HG02610 (cell line): ENCODE measurements at regions not wholly inside any gene's neighbourhood (a gene's known extent, or its start where the extent isn't known, plus 50 kb on each side); places are given as distances from the start of the nearest gene placed in this dataset.

Experiments
- ATAC-seq: cut with Tn5 transposase; IDR thresholded peaks from one replicate; pipeline ENCODE4 v1.9.1; 2021; ENCODE audit warnings: mild to moderate bottlenecking, moderate library complexity; ENCODE audit not compliant: unreplicated experiment

DNA sequence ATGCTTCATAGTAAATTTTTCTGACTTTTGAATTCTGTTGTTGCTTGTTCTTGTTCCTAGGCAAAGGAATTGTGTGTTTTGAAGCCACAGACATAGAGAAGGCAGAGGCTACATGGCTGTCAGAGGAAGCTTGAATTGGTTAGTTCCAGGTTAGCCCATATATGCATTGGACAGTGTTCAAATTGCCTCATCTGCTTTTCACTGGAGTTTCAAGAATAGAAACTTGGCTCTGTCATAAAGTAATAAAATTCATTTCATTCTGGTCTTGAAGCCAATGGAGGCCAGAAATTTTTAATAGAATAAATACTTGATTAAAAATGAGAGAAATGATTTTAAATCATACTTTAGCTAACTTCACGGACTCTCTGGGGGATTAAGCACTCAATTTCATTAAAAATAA is 178.0 kb downstream of the YIPF5 start:
- no peak for ATAC-seq

DNA sequence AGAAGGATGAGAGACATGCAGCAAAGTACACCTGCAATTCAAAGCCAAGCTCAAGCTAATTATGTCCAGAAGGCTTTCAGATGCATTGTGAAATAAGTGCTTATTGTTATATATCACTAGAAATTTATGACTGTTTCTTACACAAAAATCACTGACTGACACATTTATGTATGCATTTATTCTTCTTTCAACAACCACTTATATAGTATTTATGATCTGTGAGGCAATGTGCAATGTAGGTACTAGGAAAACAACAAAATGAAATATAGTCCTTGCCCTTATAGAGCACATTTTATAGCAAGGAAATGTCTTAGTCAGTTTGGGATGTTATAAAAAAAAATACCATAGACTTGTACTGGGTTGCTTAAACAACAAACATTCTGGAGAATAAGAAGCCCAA is 167.6 kb downstream of the YIPF5 start:
- ATAC-seq, result no peak

DNA sequence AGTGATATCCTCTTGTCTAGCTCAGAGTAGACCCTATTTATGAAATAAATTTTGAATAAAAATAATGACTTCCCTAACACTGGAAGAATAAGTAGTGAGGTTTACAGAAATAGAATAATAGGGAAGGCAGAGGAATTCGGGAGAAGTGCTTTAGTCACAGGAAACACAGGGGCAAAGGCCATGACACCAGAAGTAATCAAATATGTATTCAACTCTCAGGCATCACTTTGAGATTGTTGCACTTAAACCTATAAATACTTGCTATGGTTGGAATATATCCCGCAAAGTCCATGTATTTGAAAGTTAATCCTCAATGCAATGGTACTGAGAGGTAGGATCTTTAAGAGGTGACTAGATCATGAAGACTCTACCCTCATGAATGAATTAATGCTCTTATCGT is 166.8 kb downstream of the YIPF5 start:
- no peak for ATAC-seq

GRCh38 chr5:144004146-144004545 is 166.3 kb downstream of the YIPF5 start:
- no peak for ATAC-seq

- ATAC-seq, result no peak
These were observed 165.7 kb downstream of the YIPF5 start for GRCh38 chr5:144004751-144005150.

DNA sequence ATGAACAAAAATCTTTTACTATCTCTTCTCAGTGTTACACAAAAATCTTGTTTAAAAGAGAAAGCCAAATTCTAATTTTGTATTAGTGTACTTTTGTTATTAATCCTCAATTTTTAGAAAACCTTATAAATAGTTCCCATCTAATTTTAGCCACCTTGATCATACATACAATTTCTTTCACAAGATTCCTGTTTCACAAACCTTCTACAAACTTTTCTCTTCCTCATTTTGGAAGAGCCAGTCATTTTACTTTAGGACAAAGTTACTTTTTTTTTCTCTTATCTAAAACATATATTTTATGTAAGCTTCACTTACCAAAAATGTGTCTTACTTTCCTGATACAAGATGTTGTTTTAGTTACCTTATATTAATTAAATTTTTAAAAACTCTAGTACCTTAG is 161.3 kb downstream of the YIPF5 start:
- ATAC-seq, result no peak

DNA sequence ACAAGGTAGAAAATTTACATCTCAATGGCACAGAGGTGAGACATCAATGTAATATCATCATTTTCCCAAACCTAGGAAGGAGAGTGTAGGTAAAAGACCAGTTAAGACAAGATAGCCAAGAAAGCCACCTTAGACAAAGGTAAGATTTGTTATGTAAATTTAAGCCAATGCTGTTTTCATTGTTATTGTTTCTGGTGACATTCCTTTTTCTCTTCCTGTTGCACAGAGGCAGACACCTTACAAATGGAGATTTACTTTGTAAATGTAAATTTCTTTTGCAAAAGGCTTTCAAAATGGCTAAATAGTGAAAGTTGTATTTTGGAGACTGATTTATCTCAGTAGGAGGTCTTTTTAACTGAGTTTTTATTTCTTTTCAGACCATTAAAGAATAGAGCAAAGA is 159.1 kb downstream of the YIPF5 start:
- no peak for ATAC-seq

DNA sequence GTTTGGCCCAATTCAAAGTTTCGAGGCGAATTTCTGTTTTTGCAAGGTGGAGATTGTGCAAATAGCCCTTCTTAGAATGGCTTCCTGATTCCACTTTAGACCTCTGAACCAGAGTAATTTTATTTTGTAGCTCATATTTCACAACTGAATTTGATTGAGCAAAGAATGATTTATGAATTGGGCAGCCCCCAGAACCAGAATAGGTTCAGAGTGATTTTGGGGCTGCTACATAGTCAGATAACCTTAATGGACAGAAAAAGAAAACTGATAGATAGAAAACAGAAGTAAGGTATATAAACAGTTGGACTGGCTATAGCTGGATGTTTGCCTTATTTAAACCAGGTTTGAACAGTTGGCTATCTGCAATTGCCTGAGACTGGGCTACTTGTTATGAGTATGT is 156.6 kb downstream of the YIPF5 start:
- ATAC-seq, result no peak

GRCh38 chr5:144015961-144016360 is 154.5 kb downstream of the YIPF5 start:
- no peak for ATAC-seq

DNA sequence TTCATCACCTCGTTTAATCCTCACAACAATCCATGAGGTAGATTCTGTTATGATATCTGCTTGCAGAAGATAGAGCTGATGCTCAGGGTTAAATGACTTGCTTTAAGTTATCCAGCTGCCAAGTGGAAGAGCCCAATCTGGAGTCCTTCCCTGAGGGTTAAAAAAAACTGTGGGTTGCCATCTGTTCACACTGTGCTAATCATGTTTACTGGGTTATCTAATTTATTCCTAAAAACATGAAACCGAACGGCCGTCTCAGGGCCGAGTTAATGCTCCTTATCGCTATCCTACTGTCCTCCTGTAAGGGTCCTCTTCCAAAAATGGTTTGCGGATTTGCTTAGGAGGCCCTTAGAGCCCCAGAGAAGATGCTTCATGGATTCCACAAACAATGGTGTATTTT is 153.3 kb downstream of the YIPF5 start:
- no peak for ATAC-seq

GRCh38 chr5:144017631-144018030 is 152.8 kb downstream of the YIPF5 start:
- no peak for ATAC-seq

DNA sequence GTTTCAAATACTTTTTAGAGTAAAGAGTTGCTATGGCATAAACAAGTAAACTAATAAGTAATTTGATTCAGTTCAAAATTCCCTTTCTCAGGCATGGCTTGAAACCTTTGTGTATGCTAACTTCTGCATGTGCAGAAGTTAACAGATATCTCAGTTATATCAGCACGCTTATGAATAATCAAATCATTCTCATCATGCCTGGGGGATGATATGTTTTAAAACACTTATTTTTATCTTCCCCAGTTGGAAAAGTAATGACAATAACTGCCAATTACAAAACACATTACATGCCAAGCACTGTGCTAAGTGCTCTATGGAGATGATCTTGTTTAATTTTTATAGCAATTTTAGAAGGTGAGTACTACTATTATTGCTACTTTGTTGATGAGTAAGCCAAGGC is 146.4 kb downstream of the YIPF5 start:
- ATAC-seq, result no peak

DNA sequence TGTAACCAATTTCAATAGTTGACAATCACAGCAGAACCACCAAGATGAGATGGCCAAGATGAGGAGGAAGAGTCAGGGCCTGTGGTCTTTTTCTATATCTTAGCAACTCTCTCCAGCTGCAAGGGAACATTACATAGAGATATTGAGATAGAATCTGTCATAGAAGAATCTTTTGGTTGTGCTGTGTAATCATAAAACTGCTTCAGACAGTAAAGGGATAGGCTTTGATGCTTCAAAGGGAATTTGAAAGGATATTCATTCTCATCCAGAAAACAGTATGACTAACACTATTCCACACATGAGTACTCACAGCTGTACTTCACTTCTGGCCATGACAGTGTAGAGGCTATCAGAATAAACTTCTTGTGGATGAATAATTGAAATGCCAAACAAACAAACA is 145.9 kb downstream of the YIPF5 start:
- no peak for ATAC-seq

- ATAC-seq, result no peak
These were observed 144.2 kb downstream of the YIPF5 start for GRCh38 chr5:144026286-144026685.

GRCh38 chr5:144028058-144028457 is 142.4 kb downstream of the YIPF5 start:
- no peak for ATAC-seq

GRCh38 chr5:144028636-144029035 is 141.8 kb downstream of the YIPF5 start:
- no peak for ATAC-seq

DNA sequence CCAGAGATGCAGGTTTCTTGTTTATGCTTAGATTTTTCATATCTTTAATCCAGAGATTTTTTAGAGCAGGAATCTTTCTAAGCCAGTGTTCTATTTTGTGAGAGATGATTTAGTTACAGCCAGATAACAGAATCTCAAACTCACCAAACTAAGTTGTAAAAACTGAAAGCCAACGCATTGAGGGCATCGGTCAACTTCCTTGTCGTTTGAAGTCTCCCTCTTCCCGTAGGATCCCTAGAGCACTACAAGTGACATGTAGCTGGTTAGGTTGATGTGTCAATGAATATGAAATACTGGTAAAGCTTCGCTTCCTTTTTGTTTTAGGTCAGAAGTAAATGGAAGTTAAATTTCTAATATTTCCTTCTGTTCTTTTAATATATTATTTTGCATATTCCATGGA is 139.6 kb downstream of the YIPF5 start:
- ATAC-seq, result no peak

- no peak for ATAC-seq
These were observed 138.1 kb downstream of the YIPF5 start for GRCh38 chr5:144032375-144032774.

- ATAC-seq, result no peak
These were observed 137.0 kb downstream of the YIPF5 start for GRCh38 chr5:144033486-144033885.

GRCh38 chr5:144035046-144035740 is 135.3 kb downstream of the YIPF5 start:
- no peak for ATAC-seq

GRCh38 chr5:144036476-144036875 is 134.0 kb downstream of the YIPF5 start:
- no peak for ATAC-seq

GRCh38 chr5:144040615-144041305 is 129.7 kb downstream of the YIPF5 start:
- ATAC-seq, result no peak

DNA sequence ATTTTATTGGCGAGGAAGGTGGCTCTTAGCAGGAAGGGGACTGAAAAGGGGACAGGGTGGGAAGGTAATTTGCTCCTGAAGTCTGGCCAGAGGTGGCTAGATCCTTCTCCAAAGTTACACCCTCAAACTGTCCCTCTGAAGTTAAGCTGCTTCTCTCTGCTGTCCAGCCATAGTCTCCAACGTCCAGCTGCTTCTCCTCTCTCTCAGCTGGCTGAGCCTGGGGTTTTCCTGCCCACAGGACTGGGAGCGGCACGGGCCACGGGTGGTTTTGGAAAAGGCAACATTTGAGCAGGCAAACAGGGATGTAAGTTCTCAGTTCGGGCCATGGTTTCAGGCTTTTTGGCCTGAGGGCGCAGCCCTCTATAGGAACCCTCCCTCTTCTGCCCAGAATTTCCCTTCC is 128.3 kb downstream of the YIPF5 start:
- ATAC-seq, result no peak
